Body of pancreas (tissue), 4 donors: ENCODE measurements at regions not wholly inside any gene's neighbourhood (a gene's known extent, or its start where the extent isn't known, plus 50 kb on each side); places are given as distances from the start of the nearest gene placed in this dataset.

Experiments
- ATAC-seq: fragments of 150-250 bp; one replicate; pipeline ENCODE4 v1.9.1; 2016
- DNase-seq, 4 donors: peaks; one replicate each; pipeline ENCODE4 v3.0.0-alpha.2; 2019
- H3K27ac ChIP-seq, 4 donors: fragments of 200-600 bp; sonication (generic); 1 replicate in 3 of 4; 2 replicates in 1 of 4; pipeline versions ENCODE4 v1.5.1 to v1.6.1; 2016 to 2019; ENCODE audit warnings: mild to moderate bottlenecking in 1 of 4, mixed read lengths in 1 of 4, moderate library complexity in 1 of 4
- H3K27me3 ChIP-seq, 2 donors: fragments of 200-600 bp; sonication (generic); one replicate each; pipeline ENCODE4 v1.6.0; 2016; ENCODE audit warnings: mild to moderate bottlenecking in 1 of 2
- H3K36me3 ChIP-seq, 2 donors: fragments of 200-600 bp; sonication (generic); replicated peaks in 1 of 2; 2 replicates each; pipeline ENCODE4 v1.5.1; 2016; ENCODE audit warnings: low read depth in 2 of 2; ENCODE audit not compliant: insufficient read depth in 1 of 2
- H3K4me1 ChIP-seq: fragments of 200-600 bp; sonication (generic); one replicate; pipeline ENCODE4 v1.6.0; 2016
- H3K4me3 ChIP-seq, 2 donors: fragments of 200-600 bp; sonication (generic); 1 replicate in 1 of 2; 2 replicates in 1 of 2; pipeline ENCODE4 v1.5.1; 2016 to 2019
- H3K9me3 ChIP-seq, 3 donors: fragments of 200-600 bp; sonication (generic); 1 replicate in 2 of 3; 2 replicates in 1 of 3; pipeline ENCODE4 v1.5.1; 2016
- POLR2A ChIP-seq, 3 donors: fragments of 450-650 bp; IDR thresholded peaks; one replicate each; pipeline ENCODE4 v1.6.1; 2016; ENCODE audit warnings: antibody characterized with exemption in 3 of 3, mild to moderate bottlenecking in 2 of 3
- WGBS, 2 donors: methylation state at CpG; one replicate each; pipeline ENCODE4 v1.1.5; 2017; 5-methylcytosine and 5-hydroxymethylcytosine counted together
- intact Hi-C: fragments of 100-400 bp; cut with DNase I; formaldehyde crosslinking; loops from one replicate; pipeline ENCODE4 v1.15.1; 2023
- TF ChIP-seq, protein P1 (sequence below), 7 experiments: fragments of 450-650 bp in 4 of 7; fragments of 200-600 bp in 3 of 7; sonication (generic) in 3 of 7; IDR thresholded peaks; one replicate each; pipeline ENCODE4 v1.5.1; 2016 to 2019; ENCODE audit warnings: antibody characterized with exemption in 7 of 7

- DNase-seq (no peak), ATAC-seq (no peak)
- Histone ChIP-seq H3K4me1 (peaks cover 38% of the 10 kb centered on the region), H3K4me3 (no peak overlapping the region), H3K27ac (peak overlapping the region; percentile 45 to 74 (median 57)), H3K27me3 (no peaks in the 10 kb centered on the region), H3K9me3 (no peaks in the 10 kb centered on the region), H3K36me3 (no peaks in the 10 kb centered on the region)
- 34 to 35% methylated on average over 3 of the region's 3 CpGs for WGBS, 2 donors
- no peak for TF ChIP-seq POLR2A (IDR thresholded peaks at IDR 0.05)
- TF ChIP-seq, protein P1, sequence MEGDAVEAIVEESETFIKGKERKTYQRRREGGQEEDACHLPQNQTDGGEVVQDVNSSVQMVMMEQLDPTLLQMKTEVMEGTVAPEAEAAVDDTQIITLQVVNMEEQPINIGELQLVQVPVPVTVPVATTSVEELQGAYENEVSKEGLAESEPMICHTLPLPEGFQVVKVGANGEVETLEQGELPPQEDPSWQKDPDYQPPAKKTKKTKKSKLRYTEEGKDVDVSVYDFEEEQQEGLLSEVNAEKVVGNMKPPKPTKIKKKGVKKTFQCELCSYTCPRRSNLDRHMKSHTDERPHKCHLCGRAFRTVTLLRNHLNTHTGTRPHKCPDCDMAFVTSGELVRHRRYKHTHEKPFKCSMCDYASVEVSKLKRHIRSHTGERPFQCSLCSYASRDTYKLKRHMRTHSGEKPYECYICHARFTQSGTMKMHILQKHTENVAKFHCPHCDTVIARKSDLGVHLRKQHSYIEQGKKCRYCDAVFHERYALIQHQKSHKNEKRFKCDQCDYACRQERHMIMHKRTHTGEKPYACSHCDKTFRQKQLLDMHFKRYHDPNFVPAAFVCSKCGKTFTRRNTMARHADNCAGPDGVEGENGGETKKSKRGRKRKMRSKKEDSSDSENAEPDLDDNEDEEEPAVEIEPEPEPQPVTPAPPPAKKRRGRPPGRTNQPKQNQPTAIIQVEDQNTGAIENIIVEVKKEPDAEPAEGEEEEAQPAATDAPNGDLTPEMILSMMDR (IDR thresholded peaks at IDR 0.05), result no peak
- intact Hi-C loops, result no loop called here
These were observed 344.6 kb downstream of the RFC3 start for GRCh38 chr13:34162544-34162933.

- WGBS, 2 donors, result 64 to 82% methylated on average over 6 of the region's 6 CpGs
- Histone ChIP-seq H3K4me3 (no peak overlapping the region), H3K36me3 (no peaks in the 10 kb centered on the region), H3K27me3 (no peaks in the 10 kb centered on the region), H3K4me1 (peaks cover 42% of the 10 kb centered on the region), H3K9me3 (no peaks in the 10 kb centered on the region), H3K27ac (peak overlapping the region; percentile 22 to 74 (median 49))
- TF ChIP-seq, protein P1 (IDR thresholded peaks at IDR 0.05), result peak in 3 of 7 experiments; percentile 13 to 41 (median 24)
- TF ChIP-seq POLR2A (IDR thresholded peaks at IDR 0.05), result no peak
- DNase-seq (peak in 2 of 4 donors; percentile 28 to 33), ATAC-seq (peak; percentile 70)
- intact Hi-C loops, result no loop called here
These were observed 346.6 kb downstream of the RFC3 start for GRCh38 chr13:34164582-34164981.

- intact Hi-C loops, result no loop called here
- no peaks in the 10 kb centered on the region for H3K9me3 ChIP-seq
- H3K4me3 ChIP-seq, result no peak overlapping the region
- WGBS, 2 donors, result 58 to 68% methylated on average over 7 of the region's 7 CpGs
- peak overlapping the region; percentile 22 to 74 (median 49) for H3K27ac ChIP-seq
- DNase-seq (no peak), ATAC-seq (peak; percentile 79)
- H3K27me3 ChIP-seq, result no peaks in the 10 kb centered on the region
- H3K36me3 ChIP-seq, result no peaks in the 10 kb centered on the region
- no peak for TF ChIP-seq POLR2A (IDR thresholded peaks at IDR 0.05)
- TF ChIP-seq, protein P1 (IDR thresholded peaks at IDR 0.05), result no peak
- peaks cover 42% of the 10 kb centered on the region for H3K4me1 ChIP-seq
These were observed 347.2 kb downstream of the RFC3 start for GRCh38 chr13:34165158-34165557.

GRCh38 chr13:34166406-34166805, 348.5 kb downstream of the RFC3 start:
- Histone ChIP-seq H3K9me3 (no peaks in the 10 kb centered on the region), H3K4me1 (peaks cover 42% of the 10 kb centered on the region), H3K36me3 (no peaks in the 10 kb centered on the region), H3K27ac (no peak overlapping the region), H3K4me3 (no peak overlapping the region), H3K27me3 (no peaks in the 10 kb centered on the region)
- DNase-seq, result no peak
- no peak for ATAC-seq
- intact Hi-C loops, result no loop called here
- TF ChIP-seq, protein P1 (IDR thresholded peaks at IDR 0.05), result no peak
- TF ChIP-seq POLR2A (IDR thresholded peaks at IDR 0.05), result no peak
- 97 to 98% methylated on average over 2 of the region's 2 CpGs for WGBS, 2 donors

GRCh38 chr13:34167347-34167746, 349.4 kb downstream of the RFC3 start:
- intact Hi-C loops, result no loop called here
- H3K27me3 ChIP-seq, result no peaks in the 10 kb centered on the region
- 25 to 32% methylated on average over 2 of the region's 2 CpGs for WGBS, 2 donors
- ATAC-seq (no peak), DNase-seq (no peak)
- peaks cover 33% of the 10 kb centered on the region for H3K4me1 ChIP-seq
- no peaks in the 10 kb centered on the region for H3K36me3 ChIP-seq
- H3K9me3 ChIP-seq, result no peaks in the 10 kb centered on the region
- peak overlapping the region in 2 of 4 donors; percentile 32 to 48 for H3K27ac ChIP-seq
- H3K4me3 ChIP-seq, result no peak overlapping the region
- TF ChIP-seq, protein P1 (IDR thresholded peaks at IDR 0.05), result no peak
- TF ChIP-seq POLR2A (IDR thresholded peaks at IDR 0.05), result no peak
